ENCODE measurements at regions not wholly inside any gene's neighbourhood (a gene's known extent, or its start where the extent isn't known, plus 50 kb on each side); places are given as distances from the start of the nearest gene placed in this dataset.

GRCh38 chr1:239779962-239780361 lies 311.7 kb upstream of the FMN2 start:
- no peak for DNase-seq
- Mint-ChIP-seq H3K9me3 (peaks cover 3% of the 10 kb centered on the region), H3K4me3 (no peak overlapping the region), H3K36me3 (no peaks in the 10 kb centered on the region), H3K27ac (no peak overlapping the region), H3K27me3 (no peaks in the 10 kb centered on the region), H3K4me1 (no peaks in the 10 kb centered on the region)
- POLR2A ChIA-PET, result no interaction called here
- ATAC-seq (ENCODE audit: low read depth), result no peak

GRCh38 chr1:239784896-239785295 lies 306.8 kb upstream of the FMN2 start:
- no peak for DNase-seq
- Mint-ChIP-seq H3K27ac (no peak overlapping the region), H3K9me3 (peaks cover 8% of the 10 kb centered on the region), H3K36me3 (no peaks in the 10 kb centered on the region), H3K27me3 (no peaks in the 10 kb centered on the region), H3K4me3 (no peak overlapping the region), H3K4me1 (no peaks in the 10 kb centered on the region)
- no peak for ATAC-seq (ENCODE audit: low read depth)
- POLR2A ChIA-PET, result no interaction called here

- H3K36me3 Mint-ChIP-seq, result no peaks in the 10 kb centered on the region
- H3K4me1 Mint-ChIP-seq, result no peaks in the 10 kb centered on the region
- POLR2A ChIA-PET, result no interaction called here
- peaks cover 10% of the 10 kb centered on the region for H3K9me3 Mint-ChIP-seq
- H3K27ac Mint-ChIP-seq, result no peak overlapping the region
- no peaks in the 10 kb centered on the region for H3K27me3 Mint-ChIP-seq
- H3K4me3 Mint-ChIP-seq, result no peak overlapping the region
- DNase-seq, result no peak
- no peak for ATAC-seq (ENCODE audit: low read depth)
These were observed 306.1 kb upstream of the FMN2 start for GRCh38 chr1:239785576-239785975.

GRCh38 chr1:239786464-239786863 lies 305.2 kb upstream of the FMN2 start:
- Mint-ChIP-seq H3K9me3 (peaks cover 12% of the 10 kb centered on the region), H3K27ac (no peak overlapping the region), H3K27me3 (no peaks in the 10 kb centered on the region), H3K4me3 (no peak overlapping the region), H3K36me3 (no peaks in the 10 kb centered on the region), H3K4me1 (no peaks in the 10 kb centered on the region)
- ATAC-seq (ENCODE audit: low read depth) (no peak), DNase-seq (no peak)
- POLR2A ChIA-PET, result no interaction called here

GRCh38 chr1:239792157-239792556 lies 299.5 kb upstream of the FMN2 start:
- no peak for DNase-seq
- POLR2A ChIA-PET, result no interaction called here
- H3K9me3 Mint-ChIP-seq, result peaks cover 10% of the 10 kb centered on the region

GRCh38 chr1:239795304-239795703 lies 296.4 kb upstream of the FMN2 start:
- peaks cover 4% of the 10 kb centered on the region for H3K9me3 Mint-ChIP-seq
- H3K27ac Mint-ChIP-seq, result no peak overlapping the region
- no peaks in the 10 kb centered on the region for H3K27me3 Mint-ChIP-seq
- H3K36me3 Mint-ChIP-seq, result peaks cover 3% of the 10 kb centered on the region
- ATAC-seq (ENCODE audit: low read depth) (no peak), DNase-seq (no peak)
- H3K4me1 Mint-ChIP-seq, result no peaks in the 10 kb centered on the region
- no peak overlapping the region for H3K4me3 Mint-ChIP-seq
- POLR2A ChIA-PET, result no interaction called here

More at GRCh38 chr1:239792157-239792556, 299.5 kb upstream of the FMN2 start:
- peaks cover 2% of the 10 kb centered on the region for H3K36me3 Mint-ChIP-seq
- no peak for ATAC-seq (ENCODE audit: low read depth)
- H3K27ac Mint-ChIP-seq, result no peak overlapping the region
- no peaks in the 10 kb centered on the region for H3K27me3 Mint-ChIP-seq
- no peaks in the 10 kb centered on the region for H3K4me1 Mint-ChIP-seq
- H3K4me3 Mint-ChIP-seq, result no peak overlapping the region

GRCh38 chr1:239799617-239800016 lies 292.1 kb upstream of the FMN2 start:
- H3K27me3 Mint-ChIP-seq, result no peaks in the 10 kb centered on the region
- peaks cover 3% of the 10 kb centered on the region for H3K36me3 Mint-ChIP-seq
- peaks cover 2% of the 10 kb centered on the region for H3K4me1 Mint-ChIP-seq
- H3K9me3 Mint-ChIP-seq, result no peaks in the 10 kb centered on the region
- no peak overlapping the region for H3K27ac Mint-ChIP-seq
- ATAC-seq (ENCODE audit: low read depth) (no peak), DNase-seq (no peak)
- POLR2A ChIA-PET, result no interaction called here
- H3K4me3 Mint-ChIP-seq, result no peak overlapping the region

GRCh38 chr1:239800861-239801260 lies 290.8 kb upstream of the FMN2 start:
- H3K4me1 Mint-ChIP-seq, result peaks cover 5% of the 10 kb centered on the region
- DNase-seq (no peak), ATAC-seq (ENCODE audit: low read depth) (no peak)
- H3K36me3 Mint-ChIP-seq, result peaks cover 3% of the 10 kb centered on the region
- no peaks in the 10 kb centered on the region for H3K9me3 Mint-ChIP-seq
- no peaks in the 10 kb centered on the region for H3K27me3 Mint-ChIP-seq
- POLR2A ChIA-PET, result no interaction called here
- no peak overlapping the region for H3K27ac Mint-ChIP-seq
- H3K4me3 Mint-ChIP-seq, result no peak overlapping the region

GRCh38 chr1:239802275-239802674 lies 289.4 kb upstream of the FMN2 start:
- POLR2A ChIA-PET, result no interaction called here
- DNase-seq (no peak), ATAC-seq (ENCODE audit: low read depth) (no peak)
- no peaks in the 10 kb centered on the region for H3K9me3 Mint-ChIP-seq
- H3K4me1 Mint-ChIP-seq, result peaks cover 6% of the 10 kb centered on the region
- H3K27ac Mint-ChIP-seq, result no peak overlapping the region
- H3K36me3 Mint-ChIP-seq, result peaks cover 2% of the 10 kb centered on the region
- no peaks in the 10 kb centered on the region for H3K27me3 Mint-ChIP-seq
- no peak overlapping the region for H3K4me3 Mint-ChIP-seq

GRCh38 chr1:239803781-239804180 lies 287.9 kb upstream of the FMN2 start:
- ATAC-seq (ENCODE audit: low read depth), result no peak
- H3K36me3 Mint-ChIP-seq, result peaks cover under 1% of the 10 kb centered on the region
- DNase-seq, result no peak
- peaks cover 6% of the 10 kb centered on the region for H3K4me1 Mint-ChIP-seq
- POLR2A ChIA-PET, result no interaction called here
- H3K4me3 Mint-ChIP-seq, result no peak overlapping the region
- H3K27me3 Mint-ChIP-seq, result no peaks in the 10 kb centered on the region
- no peak overlapping the region for H3K27ac Mint-ChIP-seq
- H3K9me3 Mint-ChIP-seq, result no peaks in the 10 kb centered on the region

GRCh38 chr1:239804266-239804665 lies 287.4 kb upstream of the FMN2 start:
- POLR2A ChIA-PET, result no interaction called here
- Mint-ChIP-seq H3K4me1 (peaks cover 6% of the 10 kb centered on the region), H3K36me3 (no peaks in the 10 kb centered on the region), H3K27me3 (no peaks in the 10 kb centered on the region), H3K4me3 (no peak overlapping the region), H3K27ac (no peak overlapping the region), H3K9me3 (no peaks in the 10 kb centered on the region)
- no peak for ATAC-seq (ENCODE audit: low read depth)
- no peak for DNase-seq

GRCh38 chr1:239805042-239805441 lies 286.6 kb upstream of the FMN2 start:
- DNase-seq (no peak), ATAC-seq (ENCODE audit: low read depth) (no peak)
- no peaks in the 10 kb centered on the region for H3K27me3 Mint-ChIP-seq
- H3K27ac Mint-ChIP-seq, result no peak overlapping the region
- peaks cover 6% of the 10 kb centered on the region for H3K4me1 Mint-ChIP-seq
- H3K4me3 Mint-ChIP-seq, result no peak overlapping the region
- POLR2A ChIA-PET, result no interaction called here
- no peaks in the 10 kb centered on the region for H3K36me3 Mint-ChIP-seq
- no peaks in the 10 kb centered on the region for H3K9me3 Mint-ChIP-seq

GRCh38 chr1:239805851-239806772 lies 285.6 kb upstream of the FMN2 start:
- Mint-ChIP-seq H3K36me3 (no peaks in the 10 kb centered on the region), H3K9me3 (no peaks in the 10 kb centered on the region), H3K4me3 (no peak overlapping the region), H3K27ac (no peak overlapping the region), H3K4me1 (peaks cover 8% of the 10 kb centered on the region), H3K27me3 (no peaks in the 10 kb centered on the region)
- DNase-seq (no peak), ATAC-seq (ENCODE audit: low read depth) (no peak)
- POLR2A ChIA-PET, result no interaction called here

- ATAC-seq (ENCODE audit: low read depth) (no peak), DNase-seq (no peak)
- no peaks in the 10 kb centered on the region for H3K36me3 Mint-ChIP-seq
- POLR2A ChIA-PET, result no interaction called here
- peaks cover 8% of the 10 kb centered on the region for H3K4me1 Mint-ChIP-seq
- H3K27ac Mint-ChIP-seq, result no peak overlapping the region
- H3K27me3 Mint-ChIP-seq, result no peaks in the 10 kb centered on the region
- no peaks in the 10 kb centered on the region for H3K9me3 Mint-ChIP-seq
- H3K4me3 Mint-ChIP-seq, result no peak overlapping the region
These were observed 284.8 kb upstream of the FMN2 start for GRCh38 chr1:239806897-239807296.

Data from activated naive CD8-positive, alpha-beta T cell treated with anti-CD3 and anti-CD28 coated beads, Interleukin-2, amount 10 ng/mL, durations not matched to agents 7 days and 5 days (primary cell).